Activated CD4-positive, alpha-beta T cell treated with anti-CD3 and anti-CD28 coated beads for 24 hours (primary cell): ENCODE measurements at regions not wholly inside any gene's neighbourhood (a gene's known extent, or its start where the extent isn't known, plus 50 kb on each side); places are given as distances from the start of the nearest gene placed in this dataset.

Source experiments
- DNase-seq, 2 donors: peaks; one replicate each; pipeline ENCODE4 v3.0.0-alpha.2; 2020; ENCODE audit warnings: low read depth in 2 of 2

DNA sequence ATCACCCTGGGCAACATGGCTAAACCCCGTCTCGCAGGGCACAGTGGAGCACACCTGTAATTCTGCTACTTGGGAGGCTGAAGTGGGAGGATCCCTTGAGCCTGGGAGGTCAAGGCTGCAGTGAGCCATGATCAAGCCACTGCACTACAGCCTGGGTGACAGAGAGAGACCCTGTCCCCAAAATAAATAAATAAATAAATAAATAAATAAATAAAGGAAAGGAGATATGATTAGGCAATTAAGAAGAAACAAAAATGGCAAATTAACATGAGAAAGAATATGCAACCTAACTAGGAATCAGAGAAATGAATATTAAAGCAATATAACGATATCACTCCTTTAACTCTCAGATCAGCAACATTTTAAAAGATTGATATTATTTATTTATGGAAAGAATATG is 92.3 kb downstream of the C1D start:
- DNase-seq, result no peak

DNA sequence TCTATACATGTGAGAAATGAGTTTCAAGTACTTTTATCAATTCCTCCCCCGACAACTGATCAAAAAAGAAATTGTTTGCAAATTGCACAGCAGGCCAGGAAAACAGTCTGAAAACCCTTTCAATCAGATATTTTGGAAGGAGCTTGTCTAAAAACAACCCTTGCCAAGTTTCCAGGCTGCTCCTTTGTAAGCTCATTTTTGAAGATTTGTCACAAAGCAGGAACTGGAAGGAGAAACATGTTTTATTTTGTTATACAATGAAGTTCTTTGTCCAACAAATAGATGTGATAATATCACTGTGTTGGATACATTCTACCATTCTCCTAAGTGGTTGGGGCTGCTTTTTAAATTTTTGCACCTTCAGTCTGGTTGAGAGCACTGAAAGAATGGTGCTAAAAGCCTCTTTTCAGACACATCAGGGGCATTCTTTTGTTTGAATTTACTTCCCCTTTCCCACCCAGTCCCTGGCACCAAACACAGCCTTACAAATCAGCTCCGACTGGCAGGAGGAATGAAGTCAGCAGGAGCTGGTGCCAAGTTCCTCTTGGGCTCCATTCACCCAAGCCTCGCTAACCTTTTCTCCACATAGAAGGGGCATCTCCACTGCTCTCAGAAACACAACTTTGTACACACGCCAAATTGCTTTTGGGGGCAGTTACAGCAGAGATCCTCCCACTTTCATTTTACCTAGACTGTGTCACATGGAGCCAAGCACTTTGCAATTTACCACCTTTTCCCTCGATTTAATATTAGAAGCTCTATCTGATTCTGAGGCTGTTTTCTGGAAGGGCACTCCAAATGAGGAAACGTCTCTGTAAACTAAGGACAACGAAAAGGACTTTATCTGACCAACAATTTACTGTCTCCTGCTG is 88.0 kb downstream of the C1D start:
- no peak for DNase-seq

DNA sequence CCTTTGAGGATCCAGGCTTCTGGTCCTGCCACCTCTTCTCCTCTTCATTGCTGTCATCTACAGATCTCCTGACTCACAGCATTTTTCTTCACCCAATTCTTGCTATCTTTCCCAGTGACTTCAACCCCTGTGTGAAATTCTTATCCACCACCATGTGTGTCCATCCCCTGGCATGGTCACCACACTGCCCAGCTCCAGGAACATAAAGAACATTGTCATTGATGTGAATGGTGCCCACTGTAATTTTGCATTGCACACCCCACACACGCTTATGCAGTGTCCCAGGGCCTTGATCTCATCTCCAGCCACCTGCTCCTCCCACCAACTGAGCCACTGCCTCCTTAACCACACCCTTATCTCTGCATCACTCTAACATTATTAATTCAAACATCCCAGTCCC is 85.3 kb downstream of the C1D start:
- no peak for DNase-seq

DNA sequence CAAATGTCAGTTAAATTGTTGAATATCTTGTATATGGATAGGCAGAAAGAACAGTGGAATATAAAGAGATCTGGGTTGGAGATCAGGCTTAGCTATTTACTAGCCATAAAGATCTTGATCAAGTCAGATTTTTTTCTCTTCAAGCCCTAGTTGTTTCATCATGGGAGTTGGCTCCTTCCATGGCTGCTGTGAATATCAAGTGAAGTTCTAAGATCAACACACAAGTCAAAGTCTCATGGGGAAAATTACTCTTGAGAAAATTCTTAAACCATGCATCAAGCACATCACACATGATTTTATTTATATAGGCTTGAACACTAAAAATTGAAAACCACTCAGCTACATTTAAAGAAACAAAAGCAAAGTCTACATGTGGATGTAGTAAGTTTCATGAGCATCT is 79.8 kb downstream of the C1D start:
- no peak for DNase-seq

DNA sequence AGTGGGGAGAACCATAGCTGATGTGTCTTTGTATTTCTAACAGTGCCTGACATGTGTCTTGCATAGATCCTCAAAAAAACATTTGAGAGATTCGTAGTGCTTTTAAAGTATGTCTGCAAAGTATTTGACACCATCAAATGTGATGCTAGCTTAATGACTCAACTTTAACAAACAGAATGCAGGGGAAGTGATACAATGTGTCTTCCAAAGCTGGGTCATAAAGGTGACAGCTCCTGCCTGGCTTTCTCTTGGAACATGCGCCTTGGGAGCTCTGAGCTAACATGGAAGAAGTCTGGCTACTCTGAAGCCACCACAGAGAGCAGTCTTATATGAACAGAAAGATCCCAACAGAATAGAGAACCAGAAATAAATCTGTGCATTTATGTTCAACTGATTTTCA is 78.2 kb downstream of the C1D start:
- no peak for DNase-seq

DNA sequence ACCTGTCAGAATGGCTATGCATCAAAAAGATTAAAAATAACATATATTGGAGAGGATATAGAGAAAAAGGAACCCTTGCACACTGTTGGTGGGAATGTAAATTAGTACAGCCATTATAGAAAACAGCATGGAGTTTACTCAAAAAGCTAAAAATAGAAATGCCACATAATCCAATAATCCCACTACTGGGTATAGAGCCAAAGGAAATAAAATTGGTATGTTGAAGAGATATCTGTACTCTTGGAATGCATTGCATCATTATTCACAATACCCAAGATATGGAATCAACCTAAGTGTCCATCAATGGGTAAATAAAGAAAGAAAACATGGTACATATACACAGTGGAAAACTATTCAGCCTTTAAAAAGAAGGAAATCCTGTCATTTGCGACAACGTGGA is 77.2 kb downstream of the C1D start:
- no peak for DNase-seq

DNA sequence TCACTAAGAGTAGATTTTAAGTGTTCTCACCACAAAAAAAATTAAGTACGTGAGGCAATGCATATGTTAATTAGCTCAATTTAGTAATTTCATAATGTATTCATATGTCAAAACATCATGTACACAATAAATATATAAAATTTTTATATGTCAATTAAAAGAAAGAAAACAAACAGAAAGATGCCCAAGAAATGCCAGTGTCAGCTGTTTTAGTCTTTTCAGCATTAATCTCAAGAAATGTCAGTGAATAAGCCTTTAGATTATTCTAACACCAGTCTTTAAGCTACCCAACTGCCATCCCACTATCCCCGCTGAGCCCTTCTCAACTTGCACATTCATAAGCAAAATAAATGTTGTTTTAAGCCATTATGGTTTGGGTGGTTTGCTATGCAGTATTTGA is 76.5 kb downstream of the C1D start:
- DNase-seq, result no peak
